AG09309 (cell line): ENCODE measurements at regions not wholly inside any gene's neighbourhood (a gene's known extent, or its start where the extent isn't known, plus 50 kb on each side); places are given as distances from the start of the nearest gene placed in this dataset.
A peak's percentile ranks its signal among the peaks of the same experiment; 100 is the strongest.
"Not testable (repeated sequence)": the region's sequence is repeated elsewhere in the genome, so short reads cannot be mapped to it uniquely, and the experiment has no call there.

Experiments
- DNase-seq: peaks from one replicate; pipeline ENCODE4 v3.0.0-alpha.2; 2010; ENCODE audit warnings: low read depth
- H3K4me3 ChIP-seq: 2 replicates; pipeline ENCODE4 v1.5.1; 2011; ENCODE audit warnings: mild to moderate bottlenecking, low read depth, low read length, moderate library complexity; ENCODE audit not compliant: control insufficient read depth
- TF ChIP-seq, protein P1 (sequence below): IDR thresholded peaks from 2 replicates; pipeline ENCODE4 v1.5.1; 2011; ENCODE audit warnings: mild to moderate bottlenecking, low read depth, low read length, inconsistent platforms; ENCODE audit not compliant: insufficient read depth, control insufficient read depth; ENCODE audit errors: missing control alignments

DNA sequence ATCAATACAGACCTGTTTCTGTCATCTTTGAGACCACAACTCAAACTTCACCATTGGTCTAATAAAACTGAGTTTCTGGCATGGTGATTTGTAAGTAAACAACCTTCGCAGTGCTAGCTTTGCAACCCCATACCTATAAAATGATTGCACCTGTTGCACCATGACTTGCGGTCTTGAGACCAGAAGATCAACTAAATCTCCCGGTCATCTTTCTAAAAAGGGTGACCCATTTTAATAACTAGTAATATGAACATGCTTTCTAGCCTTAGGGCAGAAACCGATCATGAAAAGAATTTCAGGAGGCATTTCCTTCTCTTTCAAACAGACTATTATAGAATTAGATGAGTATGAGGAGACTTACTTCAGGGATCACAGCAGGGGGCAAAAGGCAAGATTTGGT is 151.9 kb upstream of the ZNF385D start:
- TF ChIP-seq, protein P1, sequence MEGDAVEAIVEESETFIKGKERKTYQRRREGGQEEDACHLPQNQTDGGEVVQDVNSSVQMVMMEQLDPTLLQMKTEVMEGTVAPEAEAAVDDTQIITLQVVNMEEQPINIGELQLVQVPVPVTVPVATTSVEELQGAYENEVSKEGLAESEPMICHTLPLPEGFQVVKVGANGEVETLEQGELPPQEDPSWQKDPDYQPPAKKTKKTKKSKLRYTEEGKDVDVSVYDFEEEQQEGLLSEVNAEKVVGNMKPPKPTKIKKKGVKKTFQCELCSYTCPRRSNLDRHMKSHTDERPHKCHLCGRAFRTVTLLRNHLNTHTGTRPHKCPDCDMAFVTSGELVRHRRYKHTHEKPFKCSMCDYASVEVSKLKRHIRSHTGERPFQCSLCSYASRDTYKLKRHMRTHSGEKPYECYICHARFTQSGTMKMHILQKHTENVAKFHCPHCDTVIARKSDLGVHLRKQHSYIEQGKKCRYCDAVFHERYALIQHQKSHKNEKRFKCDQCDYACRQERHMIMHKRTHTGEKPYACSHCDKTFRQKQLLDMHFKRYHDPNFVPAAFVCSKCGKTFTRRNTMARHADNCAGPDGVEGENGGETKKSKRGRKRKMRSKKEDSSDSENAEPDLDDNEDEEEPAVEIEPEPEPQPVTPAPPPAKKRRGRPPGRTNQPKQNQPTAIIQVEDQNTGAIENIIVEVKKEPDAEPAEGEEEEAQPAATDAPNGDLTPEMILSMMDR, result no peak
- DNase-seq, result no peak
- no peak overlapping the region for H3K4me3 ChIP-seq

GRCh38 chr3:21909096-21909495 is 158.1 kb upstream of the ZNF385D start:
- no peak for DNase-seq
- TF ChIP-seq, protein P1, result no peak
- no peak overlapping the region for H3K4me3 ChIP-seq

- H3K4me3 ChIP-seq, result no peak overlapping the region
- no peak for DNase-seq
- TF ChIP-seq, protein P1, result no peak
Measured at GRCh38 chr3:21912711-21913110, 161.7 kb upstream of the ZNF385D start.

DNA sequence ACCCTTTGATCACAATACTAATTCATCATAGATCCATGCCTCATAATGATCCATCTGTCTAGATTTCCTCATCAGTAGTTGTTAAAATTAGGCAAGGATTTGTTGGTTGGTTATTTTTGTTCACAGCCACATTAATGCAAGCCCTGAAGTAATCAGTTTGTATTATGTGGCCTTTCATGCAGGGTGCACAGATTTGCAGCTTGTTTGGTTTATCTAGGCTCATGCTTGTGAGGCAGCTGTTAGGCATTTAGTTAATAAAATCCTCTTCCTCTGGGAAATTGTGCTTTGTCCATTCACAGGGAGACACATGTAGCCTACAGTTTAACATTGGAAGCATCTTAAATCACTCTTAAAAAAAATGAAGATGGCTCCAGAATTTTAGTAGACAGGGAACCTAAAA is 162.8 kb upstream of the ZNF385D start:
- TF ChIP-seq, protein P1, result no peak
- DNase-seq, result peak; percentile 45
- no peak overlapping the region for H3K4me3 ChIP-seq

DNA sequence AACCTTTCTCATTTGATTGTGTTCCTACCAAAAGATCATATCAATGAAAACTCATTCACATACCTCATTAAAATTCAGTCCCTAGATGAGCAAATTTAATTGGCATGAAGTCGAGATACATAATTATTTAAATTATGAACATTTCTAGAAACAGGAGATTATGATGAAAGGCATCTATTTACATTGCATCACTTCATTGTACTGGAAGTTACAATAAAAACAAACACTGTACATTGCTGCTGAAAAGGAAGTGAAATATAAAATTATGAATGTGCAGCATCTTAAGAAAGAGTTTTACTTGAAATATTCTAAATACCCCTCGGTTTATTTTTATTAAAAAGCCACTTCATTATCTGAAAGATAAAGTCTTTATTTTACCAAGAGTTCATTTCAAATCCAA is 163.4 kb upstream of the ZNF385D start:
- no peak overlapping the region for H3K4me3 ChIP-seq
- no peak for DNase-seq
- TF ChIP-seq, protein P1, result no peak

DNA sequence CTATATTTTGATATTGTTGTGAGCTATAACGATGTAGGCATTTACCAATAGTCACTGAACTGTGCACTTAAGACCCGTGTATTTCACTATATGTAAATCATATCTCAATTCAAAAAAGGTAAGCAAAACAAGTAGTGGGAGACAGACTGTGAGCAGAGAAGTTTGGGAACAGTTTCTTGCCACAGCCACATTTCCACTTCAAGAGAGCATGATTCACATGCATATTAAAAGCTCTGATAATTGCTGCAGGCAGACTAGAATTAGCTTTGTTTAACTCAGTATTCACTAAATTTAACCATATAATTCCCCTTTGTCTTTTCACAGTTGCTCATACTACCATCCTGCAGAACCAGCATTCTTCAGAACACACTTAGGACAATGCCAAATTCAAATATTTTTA is 168.4 kb upstream of the ZNF385D start:
- TF ChIP-seq, protein P1, result no peak
- no peak for DNase-seq
- H3K4me3 ChIP-seq, result no peak overlapping the region

- TF ChIP-seq, protein P1, result no peak
- no peak overlapping the region for H3K4me3 ChIP-seq
- peak; percentile 80 for DNase-seq
Measured at GRCh38 chr3:21920421-21920861, 169.4 kb upstream of the ZNF385D start.

DNA sequence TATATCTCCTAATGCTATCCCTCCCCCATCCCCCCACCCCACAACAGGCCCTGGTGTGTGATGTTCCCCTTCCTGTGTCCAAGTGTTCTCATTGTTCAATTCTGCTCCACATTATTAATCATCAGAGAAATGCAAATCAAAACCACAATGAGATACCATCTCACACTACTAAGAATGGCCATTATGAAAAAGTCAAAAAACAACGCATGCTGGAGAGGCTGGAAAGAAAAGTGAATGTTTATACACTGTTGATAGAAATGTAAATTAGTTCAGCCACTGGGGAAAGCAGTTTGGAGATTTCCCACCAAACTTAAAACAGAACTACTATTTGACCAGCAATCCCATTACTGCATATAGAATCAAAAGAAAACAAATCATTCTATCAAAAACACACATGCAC is 172.1 kb upstream of the ZNF385D start:
- H3K4me3 ChIP-seq, DNase-seq: not testable (repeated sequence)
